H9 (cell line): ENCODE measurements at regions not wholly inside any gene's neighbourhood (a gene's known extent, or its start where the extent isn't known, plus 50 kb on each side); places are given as distances from the start of the nearest gene placed in this dataset.

Experiments used
- DNase-seq: peaks from one replicate; pipeline ENCODE4 v3.0.0-alpha.2; 2017
- H2AFZ ChIP-seq: one replicate; pipeline ENCODE4 v1.6.1; 2013; ENCODE audit warnings: mild to moderate bottlenecking, low read length, control low read depth, moderate library complexity
- H2AK5ac ChIP-seq: 2 replicates; pipeline ENCODE4 v1.6.1; 2013; ENCODE audit warnings: low read length, control low read depth, mixed read lengths; ENCODE audit not compliant: insufficient read length
- H2BK120ac ChIP-seq: one replicate; pipeline ENCODE4 v1.6.1; 2013; ENCODE audit warnings: low read depth, mild to moderate bottlenecking, low read length, control low read depth, inconsistent platforms; ENCODE audit not compliant: poor library complexity, severe bottlenecking
- H2BK12ac ChIP-seq: 2 replicates; pipeline ENCODE4 v1.6.1; 2013; ENCODE audit warnings: low read length, control low read depth, mixed read lengths, low read depth; ENCODE audit not compliant: insufficient read length
- H2BK15ac ChIP-seq: 2 replicates; pipeline ENCODE4 v1.6.1; 2013; ENCODE audit warnings: low read depth, low read length, control low read depth
- H2BK20ac ChIP-seq: one replicate; pipeline ENCODE4 v1.6.1; 2013; ENCODE audit warnings: low read depth, mild to moderate bottlenecking, low read length, control low read depth, inconsistent platforms; ENCODE audit not compliant: poor library complexity, severe bottlenecking
- H2BK5ac ChIP-seq: 2 replicates; pipeline ENCODE4 v1.6.1; 2013; ENCODE audit warnings: low read length, control low read depth, mixed read lengths; ENCODE audit not compliant: insufficient read length
- H3K14ac ChIP-seq: 2 replicates; pipeline ENCODE4 v1.6.1; 2013; ENCODE audit warnings: low read length, control low read depth; ENCODE audit not compliant: insufficient read depth
- H3K18ac ChIP-seq: 2 replicates; pipeline ENCODE4 v1.6.1; 2013; ENCODE audit warnings: low read depth, mild to moderate bottlenecking, mixed read lengths, low read length, control low read depth; ENCODE audit not compliant: insufficient read length
- H3K23ac ChIP-seq: 2 replicates; pipeline ENCODE4 v1.6.1; 2013; ENCODE audit warnings: low read length, control low read depth, mixed read lengths, low read depth; ENCODE audit not compliant: insufficient read length
- H3K23me2 ChIP-seq: 2 replicates; pipeline ENCODE4 v1.6.1; 2013; ENCODE audit warnings: low read depth, mild to moderate bottlenecking, mixed read lengths, low read length, control low read depth; ENCODE audit not compliant: insufficient read length, poor library complexity, severe bottlenecking
- H3K27ac ChIP-seq: 2 replicates; pipeline ENCODE4 v1.5.1; 2013; ENCODE audit warnings: low read length, control low read depth, mixed read lengths, low read depth; ENCODE audit not compliant: insufficient read length
- H3K27me3 ChIP-seq: 2 replicates; pipeline ENCODE4 v1.6.1; 2013; ENCODE audit warnings: low read length, control low read depth, inconsistent platforms; ENCODE audit not compliant: insufficient read depth
- H3K4ac ChIP-seq: 2 replicates; pipeline ENCODE4 v1.6.1; 2013; ENCODE audit warnings: low read depth, mild to moderate bottlenecking, control low read depth, inconsistent platforms, low read length, moderate library complexity
- H3K4me1 ChIP-seq: 2 replicates; pipeline ENCODE4 v1.6.1; 2013; ENCODE audit warnings: low read length, control low read depth, inconsistent platforms; ENCODE audit not compliant: insufficient read depth
- H3K4me2 ChIP-seq: 2 replicates; pipeline ENCODE4 v1.6.1; 2013; ENCODE audit warnings: low read length, control low read depth, mixed read lengths; ENCODE audit not compliant: insufficient read length, insufficient read depth
- H3K56ac ChIP-seq: 2 replicates; pipeline ENCODE4 v1.6.1; 2013; ENCODE audit warnings: low read depth, mild to moderate bottlenecking, mixed read lengths, low read length, control low read depth; ENCODE audit not compliant: insufficient read length
- H3K79me1 ChIP-seq: 2 replicates; pipeline ENCODE4 v1.6.1; 2013; ENCODE audit warnings: low read depth, mild to moderate bottlenecking, moderate library complexity, low read length, control low read depth, inconsistent platforms; ENCODE audit not compliant: insufficient read depth, poor library complexity, severe bottlenecking
- H3K79me2 ChIP-seq: 2 replicates; pipeline ENCODE4 v1.6.1; 2013; ENCODE audit warnings: low read length, control low read depth, inconsistent platforms; ENCODE audit not compliant: insufficient read depth
- H3K9ac ChIP-seq: 2 replicates; pipeline ENCODE4 v1.6.1; 2013; ENCODE audit warnings: low read length, control low read depth, mixed read lengths; ENCODE audit not compliant: insufficient read length; ENCODE audit errors: extremely low read depth
- H3K9me3 ChIP-seq: one replicate; pipeline ENCODE4 v1.6.1; 2013; ENCODE audit warnings: low read depth, low read length, inconsistent platforms; ENCODE audit not compliant: control insufficient read depth
- H3T11ph ChIP-seq: one replicate; pipeline ENCODE4 v1.6.1; 2013; ENCODE audit warnings: mild to moderate bottlenecking, low read length, control low read depth, inconsistent platforms
- H4K20me1 ChIP-seq: one replicate; pipeline ENCODE4 v1.6.1; 2013; ENCODE audit not compliant: control insufficient read depth, insufficient read length, insufficient read depth
- H4K5ac ChIP-seq: 2 replicates; pipeline ENCODE4 v1.6.1; 2013; ENCODE audit warnings: low read depth, mild to moderate bottlenecking, mixed read lengths, low read length, control low read depth; ENCODE audit not compliant: insufficient read length
- H4K8ac ChIP-seq: replicated peaks from 2 replicates; pipeline ENCODE4 v1.6.1; 2013; ENCODE audit warnings: low read length, control low read depth, mixed read lengths, low read depth; ENCODE audit not compliant: insufficient read length
- H4K91ac ChIP-seq: 2 replicates; pipeline ENCODE4 v1.6.1; 2013; ENCODE audit warnings: low read depth, mild to moderate bottlenecking, moderate library complexity, mixed read lengths, low read length, control low read depth; ENCODE audit not compliant: insufficient read length
- H3K27ac Mint-ChIP-seq, 3 experiments: 2 replicates in 2 of 3; 3 replicates in 1 of 3; pipeline ENCODE4 v1.8.0; 2020 to 2021; ENCODE audit warnings: mixed read lengths in 3 of 3, mild to moderate bottlenecking in 1 of 3, moderate library complexity in 1 of 3
- H3K27me3 Mint-ChIP-seq: 2 replicates; pipeline ENCODE4 v1.8.0; 2021; ENCODE audit warnings: low read depth, mild to moderate bottlenecking, moderate library complexity, mixed read lengths
- H3K36me3 Mint-ChIP-seq, 3 experiments: 2 replicates in 2 of 3; 3 replicates in 1 of 3; pipeline ENCODE4 v1.8.0; 2020 to 2021; ENCODE audit warnings: low read depth in 3 of 3, mixed read lengths in 3 of 3; ENCODE audit not compliant: insufficient read depth in 1 of 3
- H3K4me1 Mint-ChIP-seq, 2 experiments: 2 replicates each; pipeline ENCODE4 v1.8.0; 2020; ENCODE audit warnings: mixed read lengths in 2 of 2
- H3K4me3 Mint-ChIP-seq, 2 experiments: 2 replicates in 1 of 2; 3 replicates in 1 of 2; pipeline ENCODE4 v1.8.0; 2020 to 2021; ENCODE audit warnings: mild to moderate bottlenecking in 2 of 2, mixed read lengths in 2 of 2, moderate library complexity in 1 of 2
- H3K9me3 Mint-ChIP-seq, 2 experiments: 2 replicates in 1 of 2; 3 replicates in 1 of 2; pipeline ENCODE4 v1.8.0; 2020; ENCODE audit warnings: mild to moderate bottlenecking in 2 of 2, mixed read lengths in 2 of 2, moderate library complexity in 1 of 2
- CTCF ChIP-seq: fragments of 200-600 bp; sonication (generic); conservative IDR thresholded peaks from 3 replicates; pipeline ENCODE4 v1.8.0; 2021; ENCODE audit warnings: antibody characterized with exemption, mild to moderate bottlenecking
- WGBS: extraction: QIAGEN DNeasy Blood & Tissue Kit; methylation state at CpG from one replicate; pipeline ENCODE4 v1.1.7; 2013; ENCODE audit warnings: missing lambda C conversion rate, low lambda C conversion rate, mixed read lengths; ENCODE audit not compliant: insufficient read length; ENCODE audit errors: extremely low coverage; 5-methylcytosine and 5-hydroxymethylcytosine counted together

DNA sequence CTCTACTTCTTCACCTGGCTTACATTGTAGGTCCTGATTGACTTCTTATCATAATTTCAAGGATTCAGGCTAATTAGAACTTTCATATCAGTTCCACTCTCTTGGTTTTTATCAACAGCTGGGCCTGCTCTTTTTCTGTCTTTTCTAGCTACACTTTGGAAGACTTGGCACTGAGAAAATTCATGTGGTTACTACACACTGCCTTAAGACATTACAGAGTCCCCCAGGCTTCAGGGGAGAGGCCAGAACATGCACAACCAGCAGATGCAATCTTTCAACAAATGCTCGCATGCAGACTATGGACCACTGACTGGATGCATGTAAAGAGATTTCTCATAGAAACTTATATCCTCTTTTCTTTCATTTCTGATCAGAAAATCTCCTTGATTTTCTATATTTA, 423.5 kb downstream of the TUSC7 start:
- H3K56ac ChIP-seq: no peak overlapping the region
- no peak overlapping the region for H2BK20ac ChIP-seq
- H3K36me3 Mint-ChIP-seq: no peaks in the 10 kb centered on the region
- TF ChIP-seq CTCF: no peak
- H4K8ac ChIP-seq: no peak overlapping the region
- H3T11ph ChIP-seq: no peak overlapping the region
- H2AK5ac ChIP-seq: no peak overlapping the region
- WGBS: no CpG with 5 or more reads among the region's 1 CpG
- no peak overlapping the region for H3K9ac ChIP-seq
- H2BK120ac ChIP-seq: no peak overlapping the region
- H2BK15ac ChIP-seq: no peak overlapping the region
- H3K4me1 Mint-ChIP-seq: peaks cover 0 to 7% of the 10 kb centered on the region in 2 experiments; a peak in 2 of 4 replicates
- H3K9me3 ChIP-seq: no peaks in the 10 kb centered on the region
- no peaks in the 10 kb centered on the region for H3K27me3 ChIP-seq
- H3K4ac ChIP-seq: no peak overlapping the region
- H3K23ac ChIP-seq: no peak overlapping the region
- H3K9me3 Mint-ChIP-seq: no peaks in the 10 kb centered on the region
- no peaks in the 10 kb centered on the region for H3K79me2 ChIP-seq
- DNase-seq: no peak
- no peak overlapping the region for H3K27ac ChIP-seq
- H3K18ac ChIP-seq: no peak overlapping the region
- no peak overlapping the region for H3K14ac ChIP-seq
- H3K4me3 Mint-ChIP-seq: no peak overlapping the region
- no peaks in the 10 kb centered on the region for H4K20me1 ChIP-seq
- no peaks in the 10 kb centered on the region; the same call in 1 of the 2 replicates for H3K4me1 ChIP-seq
- H3K79me1 ChIP-seq: no peaks in the 10 kb centered on the region
- no peak overlapping the region for H2AFZ ChIP-seq
- no peaks in the 10 kb centered on the region for H3K27me3 Mint-ChIP-seq
- no peak overlapping the region for H3K4me2 ChIP-seq
- H2BK12ac ChIP-seq: no peak overlapping the region
- H3K23me2 ChIP-seq: no peaks in the 10 kb centered on the region
- no peak overlapping the region for H4K91ac ChIP-seq
- no peak overlapping the region for H2BK5ac ChIP-seq
- H3K27ac Mint-ChIP-seq: no peak overlapping the region
- H4K5ac ChIP-seq: no peak overlapping the region
